ENCODE measurements at regions not wholly inside any gene's neighbourhood (a gene's known extent, or its start where the extent isn't known, plus 50 kb on each side); places are given as distances from the start of the nearest gene placed in this dataset.

GRCh38 chr13:84744203-84744602 lies 861.9 kb upstream of the SLITRK1 start:
- TF ChIP-seq CTCF (IDR thresholded peaks at IDR 0.05): no peak
- TF ChIP-seq MYBL2 (CRISPR knock-in tag; IDR thresholded peaks at IDR 0.05): no peak
- no peak for TF ChIP-seq ATF3 (CRISPR knock-in tag; conservative IDR thresholded peaks at IDR 0.05)
- TF ChIP-seq USF2 (CRISPR knock-in tag; IDR thresholded peaks at IDR 0.05): no peak
- no peak for TF ChIP-seq MAX (CRISPR knock-in tag; IDR thresholded peaks at IDR 0.05)
- TF ChIP-seq NR3C1 (CRISPR knock-in tag; conservative IDR thresholded peaks at IDR 0.05; ENCODE audit: low read depth): no peak
- no peak for TF ChIP-seq NFYB (CRISPR knock-in tag; conservative IDR thresholded peaks at IDR 0.05; ENCODE audit: low read depth)
